Retina (tissue), 1 donor: ENCODE measurements at regions not wholly inside any gene's neighbourhood (a gene's known extent, or its start where the extent isn't known, plus 50 kb on each side); places are given as distances from the start of the nearest gene placed in this dataset.
A peak's percentile ranks its signal among the peaks of the same experiment; 100 is the strongest.
"Not testable (repeated sequence)": the region's sequence is repeated elsewhere in the genome, so short reads cannot be mapped to it uniquely, and the experiment has no call there.

Experiments
- DNase-seq: peaks from one replicate; pipeline ENCODE4 v3.0.0-alpha.2; 2016

GRCh38 chr3:195999176-195999575 lies 82.7 kb downstream of the TFRC start:
- DNase-seq, result not testable (repeated sequence)

DNA sequence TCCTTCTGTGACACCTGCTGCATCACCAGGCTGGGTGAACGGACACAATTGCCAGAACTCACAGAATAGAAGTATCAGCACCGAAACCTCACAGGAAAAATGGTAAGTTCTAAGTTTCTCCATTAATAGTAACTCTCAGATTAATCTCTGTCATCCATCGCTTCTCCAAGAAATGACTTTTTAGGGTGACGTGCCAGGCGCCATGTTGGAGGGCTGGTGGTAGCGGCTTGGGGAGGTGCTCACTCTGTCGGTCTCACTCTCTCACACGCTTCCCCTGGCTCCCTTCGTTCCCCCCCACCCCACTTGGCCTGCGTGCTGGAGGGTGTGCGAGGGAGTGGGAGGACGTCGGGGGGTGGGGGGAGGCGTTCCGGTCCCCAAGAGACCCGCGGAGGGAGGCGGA lies 85.6 kb downstream of the TFRC start:
- not testable (repeated sequence) for DNase-seq

- DNase-seq, result peak; percentile 31
These were observed 86.0 kb upstream of the TNK2 start for GRCh38 chr3:195994343-195994742.

DNA sequence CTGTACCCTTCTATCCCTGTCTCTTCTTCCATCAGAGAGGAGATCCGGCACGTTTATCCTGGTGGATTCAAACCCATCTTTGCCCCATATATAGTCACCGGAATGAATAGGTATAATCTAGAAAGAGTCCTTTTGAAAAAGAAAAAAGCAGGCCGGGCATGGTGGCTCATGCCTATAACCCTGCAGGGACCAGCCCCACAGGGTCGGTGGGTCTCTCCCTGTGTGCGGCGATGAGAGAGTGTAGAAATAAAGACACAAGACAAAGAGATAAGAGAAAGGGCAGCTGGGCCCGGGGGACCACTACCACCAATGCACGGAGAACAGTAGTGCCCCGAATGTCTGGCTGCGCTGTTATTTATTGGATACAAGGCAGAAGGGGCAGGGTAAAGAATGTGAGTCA lies 85.3 kb upstream of the TNK2 start:
- DNase-seq, result not testable (repeated sequence)

DNA sequence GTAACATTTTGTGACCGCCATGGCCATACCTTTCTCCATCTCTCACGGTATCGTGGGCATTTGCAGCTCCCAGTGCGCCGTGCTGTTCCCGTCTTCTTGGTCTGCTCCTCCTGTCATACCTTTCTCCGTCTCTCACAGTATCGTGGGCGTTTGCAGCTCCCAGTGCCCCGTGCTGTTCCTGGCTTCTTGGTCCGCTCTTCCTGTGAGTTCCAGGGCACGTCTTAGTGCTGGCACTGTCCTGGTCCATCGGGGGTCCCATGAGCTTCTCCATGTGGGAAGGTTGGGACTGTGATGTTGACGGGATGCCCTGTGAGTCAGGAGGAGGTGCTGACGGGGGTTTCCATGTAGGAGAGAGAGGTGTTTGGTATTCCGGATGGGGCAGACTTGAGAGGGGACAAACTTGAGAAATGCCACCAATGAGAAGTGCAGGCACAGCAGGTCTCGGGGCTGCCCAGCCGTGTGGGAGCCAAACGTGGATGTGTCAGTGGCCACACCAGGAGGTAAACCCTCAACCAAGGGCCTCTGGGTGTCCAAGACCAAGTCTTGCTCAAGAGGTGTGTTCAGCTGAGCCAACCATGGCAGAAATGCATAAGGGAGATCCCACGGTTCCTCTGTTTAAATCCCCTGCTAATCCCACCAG lies 84.7 kb upstream of the TNK2 start:
- not testable (repeated sequence) for DNase-seq

GRCh38 chr3:195991986-195992385 lies 83.6 kb upstream of the TNK2 start:
- not testable (repeated sequence) for DNase-seq

- DNase-seq, result not testable (repeated sequence)
These were observed 82.9 kb upstream of the TNK2 start for GRCh38 chr3:195991243-195991642.

GRCh38 chr3:195990841-195991174 lies 82.5 kb upstream of the TNK2 start:
- not testable (repeated sequence) for DNase-seq

- DNase-seq, result peak; percentile 99
These were observed 81.8 kb upstream of the TNK2 start for GRCh38 chr3:195989921-195990840.

DNA sequence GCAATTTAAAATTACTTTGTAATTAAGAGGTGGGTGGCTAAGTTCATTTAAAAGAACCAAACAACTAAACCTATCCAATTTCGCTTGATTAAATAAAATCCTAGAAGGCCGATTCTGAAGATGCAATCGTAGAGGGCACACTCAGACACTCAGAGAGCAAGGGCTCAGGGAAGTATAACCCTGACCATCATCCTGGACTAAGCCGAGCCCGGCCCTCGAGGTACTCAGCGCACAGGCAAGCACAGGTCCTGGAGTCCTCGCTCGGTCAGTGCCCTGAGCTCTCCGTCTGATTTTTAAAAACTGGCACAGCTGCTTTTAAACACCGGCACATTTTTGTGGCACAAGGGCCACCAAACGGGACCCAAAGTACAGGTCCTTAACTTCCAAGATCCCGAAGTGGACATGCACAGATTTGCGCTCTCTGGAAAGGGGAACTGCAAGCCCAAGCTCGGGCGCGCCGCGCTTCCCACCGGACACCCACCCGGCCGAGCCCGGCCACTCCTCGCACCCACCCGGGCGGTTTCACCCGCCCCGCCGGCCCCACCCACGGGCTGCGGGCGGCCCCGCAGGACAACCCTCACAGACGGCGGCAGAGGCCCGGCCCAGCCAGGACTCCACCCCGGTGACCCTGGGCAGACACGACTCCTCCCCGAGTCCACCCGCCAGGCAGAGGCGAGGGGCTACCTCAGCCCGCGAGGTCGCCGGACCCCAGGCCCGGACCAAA lies 81.0 kb upstream of the TNK2 start:
- peak; percentile 69 for DNase-seq

GRCh38 chr3:195988764-195989163 lies 80.4 kb upstream of the TNK2 start:
- not testable (repeated sequence) for DNase-seq

DNA sequence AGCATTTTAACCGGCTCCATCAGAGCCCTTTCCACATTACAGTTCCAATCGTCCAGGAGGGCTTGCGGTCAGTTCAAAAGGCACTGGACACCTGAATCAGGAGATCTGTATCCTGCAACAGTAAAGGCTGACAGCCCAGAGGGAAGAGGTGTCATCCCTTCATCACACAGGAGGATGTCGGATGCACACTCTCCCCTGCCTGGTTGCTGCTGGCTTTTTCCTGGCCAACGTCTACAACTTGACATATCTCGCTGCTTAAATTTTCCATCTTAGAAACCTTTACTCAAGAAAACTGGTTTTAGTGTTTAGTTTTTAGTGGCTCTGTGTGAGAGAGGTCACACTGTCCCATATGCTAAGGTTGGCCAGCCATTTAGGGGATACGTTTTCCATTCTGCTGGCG lies 78.7 kb upstream of the TNK2 start:
- DNase-seq, result not testable (repeated sequence)

- not testable (repeated sequence) for DNase-seq
These were observed 78.2 kb upstream of the TNK2 start for GRCh38 chr3:195986576-195986975.

- not testable (repeated sequence) for DNase-seq
These were observed 77.1 kb upstream of the TNK2 start for GRCh38 chr3:195985348-195985920.

- not testable (repeated sequence) for DNase-seq
These were observed 76.2 kb upstream of the TNK2 start for GRCh38 chr3:195984392-195985030.

- not testable (repeated sequence) for DNase-seq
These were observed 75.5 kb upstream of the TNK2 start for GRCh38 chr3:195983880-195984279.

GRCh38 chr3:195982754-195983153 lies 74.4 kb upstream of the TNK2 start:
- not testable (repeated sequence) for DNase-seq

DNA sequence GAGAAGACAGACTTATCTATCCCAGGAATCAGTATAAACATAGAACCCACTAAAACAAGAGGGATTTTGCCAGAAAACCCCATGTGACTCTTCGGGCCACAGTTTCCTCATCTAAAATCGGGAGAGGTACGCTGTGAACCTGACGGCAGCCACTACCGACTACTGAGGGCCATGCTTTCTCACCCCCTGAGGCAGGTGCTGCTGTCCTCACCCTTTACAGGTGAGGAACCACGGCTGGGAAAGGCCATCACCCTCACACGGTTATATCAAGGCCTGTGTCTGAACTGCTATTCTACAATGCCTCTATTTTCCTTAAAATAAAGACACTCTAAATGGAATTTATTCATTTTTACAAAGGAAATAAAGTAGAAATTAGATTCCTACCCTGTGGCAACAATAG lies 73.4 kb upstream of the TNK2 start:
- DNase-seq, result not testable (repeated sequence)

DNA sequence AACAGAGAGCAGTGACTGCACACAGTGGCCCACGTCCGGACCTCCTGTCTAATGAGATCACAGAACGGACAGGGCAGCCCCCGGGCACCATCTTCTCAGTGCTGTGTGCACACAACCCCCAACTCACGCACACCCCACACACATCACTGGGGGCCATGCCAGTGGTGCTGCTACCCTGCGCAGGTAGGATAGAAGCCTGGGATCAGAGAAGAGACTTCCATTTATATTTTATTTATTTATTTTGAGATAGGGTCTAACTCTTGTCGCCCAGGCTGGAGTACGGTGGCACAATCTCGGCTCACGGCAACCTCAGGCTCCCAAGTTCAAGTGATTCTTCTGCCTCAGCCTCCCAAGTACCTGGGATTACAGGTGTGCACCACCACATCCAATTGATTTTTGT lies 71.5 kb upstream of the TNK2 start:
- DNase-seq, result not testable (repeated sequence)

DNA sequence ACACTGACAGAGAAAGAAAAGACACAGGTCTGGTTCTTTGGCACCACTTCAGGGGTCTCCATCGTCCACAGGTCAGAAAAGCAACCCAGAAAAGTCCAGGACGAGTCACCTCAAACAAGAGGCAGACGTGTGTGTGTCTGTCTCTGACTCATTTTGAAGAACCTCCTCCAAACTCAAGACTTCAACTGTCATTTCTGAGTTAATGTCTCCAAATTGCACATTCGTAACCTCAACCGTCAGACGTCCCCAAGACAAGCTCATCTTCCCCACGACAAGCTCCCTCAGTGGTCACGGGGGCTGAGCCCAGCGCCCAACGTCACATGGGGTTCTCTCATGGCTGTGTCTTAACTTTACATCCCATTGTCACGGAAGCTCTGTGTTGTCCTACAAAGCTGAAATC lies 70.2 kb upstream of the TNK2 start:
- not testable (repeated sequence) for DNase-seq

DNA sequence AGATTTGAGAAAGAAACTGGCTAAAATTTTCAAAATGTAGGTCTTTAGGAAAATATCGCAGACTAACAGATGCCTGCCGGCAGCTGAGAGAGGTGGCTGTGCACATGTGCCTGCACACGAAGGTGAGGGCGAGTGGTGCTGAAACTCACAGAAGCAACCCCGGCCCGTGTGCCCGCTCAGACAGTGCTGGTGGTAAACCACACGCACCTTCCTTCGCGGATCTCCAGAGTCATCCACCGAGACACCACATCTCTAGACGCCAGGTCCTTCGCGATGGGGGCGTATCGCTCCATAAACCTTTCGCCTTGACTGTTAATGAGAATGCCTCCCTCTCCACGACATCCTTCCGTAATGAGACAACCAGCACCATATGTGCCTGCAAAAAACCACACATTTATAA lies 68.5 kb upstream of the TNK2 start:
- DNase-seq, result not testable (repeated sequence)

- not testable (repeated sequence) for DNase-seq
These were observed 65.9 kb upstream of the TNK2 start for GRCh38 chr3:195974281-195974680.

- DNase-seq, result not testable (repeated sequence)
These were observed 62.5 kb upstream of the TNK2 start for GRCh38 chr3:195970873-195971272.
